HG03108 (cell line): ENCODE measurements at regions not wholly inside any gene's neighbourhood (a gene's known extent, or its start where the extent isn't known, plus 50 kb on each side); places are given as distances from the start of the nearest gene placed in this dataset.

Source experiments
- ATAC-seq: cut with Tn5 transposase; IDR thresholded peaks from one replicate; pipeline ENCODE4 v1.9.1; 2021; ENCODE audit warnings: moderate library complexity; ENCODE audit not compliant: unreplicated experiment

DNA sequence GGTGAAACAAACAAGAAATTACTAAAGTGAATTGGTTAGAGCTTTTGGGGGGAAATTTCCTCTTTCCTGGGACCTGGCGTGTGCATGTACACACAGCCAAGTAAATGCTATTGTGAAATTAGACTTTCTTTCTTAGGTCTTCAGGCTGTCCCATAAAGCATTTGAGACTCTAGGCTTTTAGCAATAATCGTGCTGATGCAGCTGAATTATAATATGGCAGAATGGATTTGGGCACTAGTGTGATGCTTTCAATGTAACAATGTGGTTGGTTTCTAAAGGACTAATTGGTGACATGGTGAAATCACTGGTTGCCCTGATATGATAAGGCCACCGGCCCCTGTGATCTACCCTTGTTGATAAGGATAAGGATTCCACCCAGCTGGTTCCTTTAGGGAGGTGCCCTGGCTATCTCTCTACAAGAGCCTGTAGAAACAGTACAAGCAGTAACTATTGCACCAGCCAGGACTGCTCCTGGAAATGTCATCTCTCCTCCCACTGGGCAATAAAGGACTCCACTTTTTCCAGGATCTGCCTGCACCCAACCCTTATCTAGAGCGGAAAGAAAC, 164.1 kb downstream of the TFAP2A start:
- ATAC-seq = no peak

DNA sequence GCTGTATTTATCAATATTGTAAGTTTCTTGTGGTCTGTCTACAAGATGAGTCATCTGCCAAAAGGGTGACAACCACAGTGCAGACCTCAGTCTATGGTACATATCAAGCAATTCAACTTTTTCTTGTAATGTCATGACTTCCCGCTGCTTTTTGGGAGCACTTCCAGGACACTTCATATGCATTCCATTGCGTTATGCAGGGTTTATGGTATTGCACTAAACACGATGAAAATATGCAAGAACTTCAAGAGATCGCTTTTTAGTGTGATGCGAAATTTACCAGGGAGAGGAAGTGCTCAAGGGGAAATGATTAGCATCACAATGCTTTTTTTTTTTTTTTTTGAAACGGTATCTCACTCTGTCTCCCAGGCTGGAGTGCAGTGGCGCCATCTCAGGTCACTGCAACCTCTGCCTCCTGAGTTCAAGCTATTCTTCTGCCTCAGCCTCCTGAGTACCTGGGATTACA, 166.5 kb downstream of the TFAP2A start:
- no peak for ATAC-seq

DNA sequence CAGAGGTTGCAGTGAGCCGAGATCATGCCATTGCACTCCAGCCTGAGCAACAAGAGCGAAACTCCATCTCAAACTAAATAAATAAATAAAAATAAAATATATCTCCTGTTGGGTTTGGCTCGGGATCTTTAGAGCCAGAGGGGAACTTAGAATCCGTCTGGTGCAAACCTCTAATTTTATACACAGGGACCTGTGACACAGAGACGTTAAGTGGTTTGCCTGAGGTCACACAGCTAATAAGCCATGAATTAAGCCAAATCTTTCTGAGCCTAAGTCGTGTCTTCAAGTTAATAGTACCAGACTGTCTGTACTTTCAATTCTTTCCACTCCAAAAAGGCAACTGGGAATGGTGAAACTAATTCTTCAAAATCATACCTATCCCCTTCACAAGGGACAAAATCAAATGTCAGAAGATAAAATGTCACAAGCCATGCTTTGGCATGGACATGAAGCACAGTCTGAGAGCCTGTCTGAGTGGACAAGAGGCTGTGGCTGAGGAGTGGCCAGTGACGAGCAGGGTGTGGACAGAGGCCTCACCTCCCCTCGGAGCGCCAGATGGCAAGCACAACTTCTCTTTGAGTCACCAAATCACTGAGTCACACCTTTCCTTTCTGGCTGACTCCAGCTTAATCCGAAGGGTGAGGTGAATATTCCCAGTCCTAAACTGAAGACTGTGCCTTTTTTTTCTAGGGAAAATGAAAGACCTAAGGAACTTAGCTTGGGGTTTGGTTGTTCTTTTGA, 177.4 kb downstream of the TFAP2A start:
- no peak for ATAC-seq

DNA sequence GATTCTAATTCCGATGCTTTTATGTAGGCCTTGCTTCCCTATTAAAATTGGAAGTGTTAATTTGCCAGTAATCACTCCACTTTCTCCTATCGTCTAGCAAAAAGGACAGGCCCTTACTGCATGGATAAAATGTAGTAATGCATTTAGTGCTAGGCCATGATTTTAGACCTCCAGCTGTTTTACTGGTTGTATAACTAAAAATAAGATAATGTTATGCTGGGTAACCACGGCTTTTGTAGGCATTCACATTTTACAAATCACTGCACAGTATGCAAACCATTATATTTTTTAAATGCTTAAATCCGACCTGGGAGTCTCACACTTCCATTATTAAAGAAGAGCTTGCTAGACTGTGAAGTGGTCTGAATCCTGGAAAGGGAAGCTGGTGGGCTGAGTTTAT, 179.5 kb downstream of the TFAP2A start:
- no peak for ATAC-seq

DNA sequence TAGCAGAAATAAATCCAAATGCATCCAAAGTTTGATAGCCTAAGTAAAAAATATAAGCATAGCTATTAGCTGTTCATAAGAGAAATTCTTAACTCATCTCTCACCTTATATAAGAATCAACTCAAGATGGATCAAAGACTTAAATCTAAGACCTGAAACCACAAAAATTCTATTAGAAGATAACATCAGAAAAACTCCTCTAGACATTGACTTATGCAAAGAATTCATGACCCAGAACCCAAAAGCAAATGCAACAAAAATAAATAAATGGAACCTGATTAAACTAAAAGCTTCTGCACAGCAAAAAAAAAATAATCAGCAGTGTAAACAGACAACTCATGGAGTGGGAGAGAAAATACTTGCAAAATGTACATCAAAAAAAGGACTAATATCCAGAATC, 184.3 kb downstream of the TFAP2A start:
- ATAC-seq = no peak

DNA sequence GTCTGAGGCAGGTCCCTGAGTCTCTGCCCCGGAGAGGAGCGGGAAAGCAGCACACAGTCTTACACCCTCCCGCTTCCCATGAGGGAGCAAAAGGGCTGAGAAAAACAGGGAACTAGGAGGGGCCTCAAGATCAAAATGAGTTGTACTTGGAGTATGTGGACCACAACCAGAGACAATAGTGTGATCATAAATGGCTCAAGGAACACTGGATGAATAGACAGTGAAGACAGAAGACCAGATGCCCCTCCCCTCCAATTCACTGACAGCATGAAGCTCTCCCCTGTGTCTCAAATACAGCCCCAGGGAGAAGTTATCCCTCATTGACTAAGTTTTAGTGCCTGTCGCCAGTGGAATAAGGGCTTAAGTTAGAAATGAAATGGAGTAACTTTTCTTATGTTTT, 191.0 kb downstream of the TFAP2A start:
- no peak for ATAC-seq

DNA sequence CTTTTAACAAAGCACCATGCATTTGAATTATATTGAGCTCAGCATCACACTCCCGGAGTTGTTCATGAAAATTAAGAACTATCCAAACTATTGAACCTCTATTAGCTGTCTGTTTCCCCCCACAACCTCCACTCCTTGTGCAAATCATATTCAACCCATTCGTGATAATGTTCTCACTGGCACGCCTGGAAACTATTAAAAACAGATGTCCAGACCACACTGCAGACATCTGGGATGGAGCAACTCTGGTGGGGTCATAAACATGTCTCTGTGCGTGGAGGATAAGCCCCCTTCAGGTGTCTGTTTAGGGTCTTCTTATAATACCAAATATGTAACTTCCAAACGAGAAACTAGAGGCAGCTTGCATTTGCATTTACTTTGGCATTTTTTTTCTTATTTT, 193.7 kb downstream of the TFAP2A start:
- ATAC-seq = no peak

DNA sequence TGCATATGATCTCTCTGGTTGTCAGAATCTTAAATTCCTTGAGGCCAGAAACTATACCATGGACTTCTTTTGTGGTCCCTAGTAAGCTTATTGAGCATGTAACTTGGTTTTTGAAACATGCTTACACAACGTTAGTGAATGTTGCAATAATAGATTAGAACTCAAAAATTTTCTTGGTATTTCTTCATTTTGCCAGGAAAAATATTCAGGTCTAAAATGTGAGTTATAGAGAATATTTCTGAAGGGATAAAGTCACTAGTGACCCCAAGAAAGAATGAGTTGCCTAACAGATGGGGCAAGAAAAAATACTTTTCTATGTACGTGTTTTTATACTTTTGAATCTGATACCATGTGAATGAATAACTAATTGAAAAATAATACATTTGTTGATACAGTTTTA, 195.4 kb downstream of the TFAP2A start:
- ATAC-seq = no peak

DNA sequence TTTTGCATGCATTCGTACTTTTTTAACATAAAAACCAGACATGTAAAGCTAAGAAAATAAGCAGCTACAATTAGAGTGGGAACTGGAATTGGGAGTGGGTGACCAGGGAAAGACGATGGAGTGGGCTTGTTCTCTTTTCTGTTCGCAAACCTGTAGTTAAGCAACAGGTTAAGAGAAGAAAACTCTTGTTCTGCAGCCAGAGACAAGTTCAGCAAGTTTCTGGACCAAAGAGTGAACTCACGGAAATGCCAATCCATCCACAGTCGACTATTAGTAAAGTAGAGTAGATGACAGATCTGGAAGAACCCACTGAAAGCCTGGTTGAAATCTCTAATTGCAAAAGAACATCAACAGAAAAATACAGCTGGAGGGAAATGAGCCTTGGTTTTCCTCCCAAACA, 197.8 kb downstream of the TFAP2A start:
- no peak for ATAC-seq

DNA sequence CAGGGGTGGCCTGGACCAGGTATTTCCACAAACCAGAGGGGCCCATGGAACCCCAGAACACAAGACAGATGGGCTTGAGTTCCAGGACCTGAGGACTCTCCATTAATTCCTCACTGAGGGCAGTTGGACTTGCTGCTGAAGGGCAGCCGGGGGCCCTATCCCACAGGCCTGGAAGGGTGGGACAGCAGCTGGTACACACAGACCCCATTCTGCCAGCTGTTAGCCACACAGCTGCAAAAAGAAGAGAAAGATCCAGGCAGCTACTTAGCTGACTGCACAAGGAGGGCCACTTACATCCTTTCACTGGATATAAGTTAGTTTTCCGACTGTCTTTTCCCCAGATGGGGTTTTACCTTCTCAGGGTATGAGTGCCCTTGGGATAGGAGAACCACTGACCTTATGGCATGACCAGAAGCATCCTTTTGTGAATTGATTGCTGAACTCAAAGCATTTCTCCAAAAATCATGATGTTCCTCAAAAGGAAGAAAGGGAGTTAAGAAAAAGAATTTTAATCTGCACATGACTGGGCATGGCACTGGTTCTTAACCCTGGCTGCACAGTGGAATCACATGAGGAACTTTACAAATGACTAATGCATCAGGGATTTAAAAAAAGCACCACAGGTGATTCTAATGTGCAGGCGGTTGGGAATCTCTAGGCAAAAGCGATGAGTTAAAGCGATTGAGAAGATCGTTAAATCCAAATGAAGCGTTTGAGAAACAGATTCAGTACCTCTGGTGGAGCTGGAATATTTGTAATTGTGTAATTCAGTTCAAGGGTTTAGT, 199.4 kb downstream of the TFAP2A start:
- no peak for ATAC-seq

DNA sequence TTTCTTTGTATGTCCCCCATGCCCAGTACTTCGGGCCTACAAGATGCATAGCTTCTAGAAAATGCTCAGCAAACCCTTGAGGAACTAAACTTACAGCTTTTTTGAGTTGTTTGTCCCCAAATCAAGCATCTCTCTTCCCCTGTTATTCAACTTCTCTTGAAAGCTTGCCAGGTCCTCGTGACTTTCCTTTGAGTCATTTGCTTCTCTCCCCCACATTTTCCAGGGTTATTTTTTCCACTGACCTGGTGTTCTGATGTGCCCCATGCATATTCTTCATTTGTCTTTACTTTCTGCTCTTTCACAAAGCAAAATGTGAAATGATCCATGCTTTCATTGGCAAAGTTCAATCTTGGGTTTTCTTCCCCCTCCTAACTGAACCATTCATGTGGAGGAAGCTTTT, 204.8 kb downstream of the TFAP2A start:
- no peak for ATAC-seq

DNA sequence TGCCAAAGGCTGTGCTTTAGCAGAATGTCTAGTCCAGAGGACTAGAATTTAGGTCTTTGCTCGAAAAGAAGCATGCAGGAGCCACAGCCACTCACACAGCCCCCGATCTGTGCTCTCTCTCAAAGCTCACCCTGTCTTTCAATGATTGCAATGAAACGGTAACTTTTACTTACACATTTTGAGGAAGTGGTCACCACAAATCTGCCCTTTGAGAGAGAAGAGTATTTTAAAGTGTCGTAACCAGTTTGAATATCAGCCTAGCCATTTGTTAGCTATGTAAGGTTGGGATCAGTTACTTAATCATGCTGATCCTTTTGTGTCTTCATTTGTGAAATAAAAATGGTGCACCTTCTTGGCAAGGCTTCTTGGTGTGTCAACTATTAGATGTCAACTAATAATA, 209.0 kb downstream of the TFAP2A start:
- ATAC-seq = no peak

DNA sequence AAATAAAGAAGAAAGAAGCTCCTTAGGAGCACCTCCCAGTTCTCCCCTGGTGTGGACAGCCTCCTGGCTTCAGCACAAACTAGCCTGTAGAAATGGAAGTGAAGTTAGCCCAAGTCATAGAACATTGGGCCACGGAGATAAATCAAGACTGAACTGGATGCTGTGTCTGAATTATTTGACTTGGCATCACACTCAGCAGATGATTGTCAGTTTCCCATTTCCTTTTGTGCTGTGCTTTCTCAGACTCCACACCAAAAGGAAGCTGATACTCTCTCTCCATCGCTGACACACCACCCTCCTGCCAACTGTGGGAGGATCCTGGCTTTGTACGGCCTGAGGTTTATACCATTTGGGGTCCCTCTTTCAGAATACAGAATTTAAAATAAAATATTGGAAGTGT, 209.8 kb downstream of the TFAP2A start:
- no peak for ATAC-seq

DNA sequence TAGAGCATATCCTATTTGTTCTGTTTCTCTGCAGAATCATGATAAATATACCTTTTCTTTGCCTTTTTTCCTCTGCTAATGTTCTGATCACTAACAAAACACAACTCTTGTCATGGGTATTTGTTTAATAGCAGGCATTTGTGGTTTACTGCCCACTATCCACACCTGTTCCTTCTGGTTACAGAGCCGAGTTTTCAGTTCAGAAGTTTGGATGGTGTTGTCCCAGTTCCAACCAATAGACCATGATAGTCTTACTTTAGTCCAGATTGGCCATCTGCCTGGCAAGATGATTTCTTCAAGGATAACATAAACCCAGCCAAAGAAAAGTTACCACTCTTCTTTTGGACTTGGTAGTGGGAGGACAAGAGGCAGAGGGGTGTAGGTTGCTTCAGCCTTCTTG, 211.2 kb downstream of the TFAP2A start:
- no peak for ATAC-seq

DNA sequence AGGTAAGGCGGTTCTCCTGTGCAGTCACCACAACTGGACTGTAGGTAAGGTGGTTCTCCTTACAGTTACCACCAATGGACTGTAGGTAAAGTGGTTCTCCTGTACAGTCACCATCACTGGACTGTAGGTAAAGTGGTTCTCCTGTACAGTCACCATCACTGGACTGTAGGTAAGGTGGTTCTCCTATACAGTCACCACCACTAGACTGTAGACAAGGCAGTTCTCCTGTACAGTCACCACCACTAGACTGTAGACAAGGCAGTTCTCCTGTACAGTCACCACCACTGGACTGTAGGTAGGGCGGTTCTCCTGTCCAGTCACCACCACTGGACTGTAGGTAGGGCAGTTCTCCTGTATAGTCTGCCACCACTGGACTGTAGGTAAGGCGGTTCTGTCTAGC, 212.3 kb downstream of the TFAP2A start:
- no peak for ATAC-seq

DNA sequence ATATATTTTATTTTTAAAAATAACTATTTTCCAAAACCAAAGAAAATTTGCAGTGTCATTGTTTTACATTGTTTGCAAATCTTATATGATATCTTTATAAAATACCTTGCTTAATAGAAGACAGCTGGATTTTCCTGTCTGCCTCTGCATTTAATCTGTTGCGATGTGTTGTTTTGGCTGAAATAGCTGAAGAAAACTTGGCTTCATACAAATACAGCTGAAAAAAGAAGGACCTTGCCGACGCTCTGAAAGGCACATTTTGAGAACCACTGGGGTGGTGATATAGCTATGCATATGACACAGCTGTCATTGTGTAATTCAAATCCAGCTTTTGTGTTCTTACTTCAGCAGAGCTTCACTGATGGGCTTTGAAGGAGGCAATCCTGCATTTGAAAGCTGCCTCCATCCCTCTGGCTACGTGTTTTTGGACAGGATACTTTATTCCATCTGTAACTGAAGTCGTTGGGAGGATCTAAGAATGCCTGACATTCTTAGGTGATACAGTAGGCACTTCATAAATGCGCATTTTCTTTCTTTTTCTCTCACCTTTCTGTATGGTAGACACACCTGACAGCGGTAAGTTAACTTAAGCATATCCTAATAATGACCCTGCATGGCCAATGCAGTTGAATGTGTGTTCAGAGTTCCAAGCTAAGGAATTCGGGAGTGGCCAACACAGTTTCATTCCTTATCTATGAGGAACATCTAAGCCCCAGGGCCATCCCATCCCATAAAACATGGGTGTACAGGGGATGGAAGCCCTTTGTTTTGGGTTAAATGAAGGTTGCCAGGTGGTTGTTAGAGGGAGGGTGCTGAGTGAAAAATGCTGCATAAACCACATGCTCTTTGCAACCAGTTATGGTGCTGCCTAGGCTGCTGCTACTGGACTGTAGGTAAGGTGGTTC, 213.0 kb downstream of the TFAP2A start:
- ATAC-seq = no peak

DNA sequence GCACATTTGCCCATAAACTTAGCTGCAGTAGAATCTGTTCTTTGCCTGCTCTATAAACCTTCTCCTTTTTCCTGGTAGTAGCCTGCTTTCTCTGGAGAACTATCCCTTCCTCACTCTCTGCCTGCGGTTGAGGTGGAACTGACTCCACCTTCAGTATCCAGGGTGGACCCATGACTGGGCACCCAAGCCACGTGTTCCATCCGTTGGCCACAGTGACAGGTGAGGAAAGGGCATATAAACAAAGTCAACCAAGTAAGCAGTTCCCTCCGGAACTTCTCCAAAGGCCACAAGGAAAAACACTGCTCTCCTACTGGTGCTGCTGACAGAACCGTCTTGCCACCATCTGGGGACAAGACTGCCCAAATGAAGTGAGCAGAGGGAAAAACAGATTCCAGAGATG, 218.8 kb downstream of the TFAP2A start:
- no peak for ATAC-seq

DNA sequence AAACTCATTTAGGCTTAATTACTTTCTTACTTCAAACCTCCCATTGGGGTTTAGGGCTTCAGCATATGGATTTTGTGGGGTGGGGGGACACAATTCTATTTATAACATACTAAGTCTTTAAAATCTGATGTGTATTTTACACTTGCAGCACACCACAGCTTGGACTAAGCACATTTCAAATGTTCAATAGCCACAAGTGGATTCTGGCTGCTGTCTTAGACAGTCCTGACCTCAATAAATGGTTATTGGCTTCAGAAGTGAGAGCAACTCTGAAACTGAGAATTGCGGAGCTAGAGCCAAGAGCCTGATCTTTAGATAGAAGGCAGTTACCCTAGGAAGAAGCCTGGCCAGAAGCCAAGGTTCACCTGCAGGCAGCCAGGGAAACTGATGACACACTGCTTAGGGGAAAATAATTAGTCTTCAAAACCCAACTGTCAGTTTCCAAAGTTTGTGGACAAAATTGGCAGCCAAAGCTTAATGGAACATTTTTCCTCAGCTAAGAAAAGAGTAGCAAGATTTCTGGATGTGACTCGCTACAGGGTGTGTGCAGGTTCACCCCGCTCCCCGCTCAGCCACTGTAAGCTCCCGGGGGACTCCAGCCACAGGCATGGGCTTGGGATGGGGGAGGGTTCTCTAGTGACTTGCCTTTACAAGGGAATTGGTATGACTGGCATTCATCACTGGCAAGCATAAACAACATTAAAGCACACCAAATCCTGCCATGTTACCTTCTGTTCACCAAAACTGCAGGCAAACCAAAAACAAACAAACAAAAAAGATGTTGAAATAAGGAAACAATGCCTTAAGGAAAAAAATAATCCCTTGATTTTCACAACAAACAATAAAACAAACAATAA, 219.8 kb downstream of the TFAP2A start:
- no peak for ATAC-seq

DNA sequence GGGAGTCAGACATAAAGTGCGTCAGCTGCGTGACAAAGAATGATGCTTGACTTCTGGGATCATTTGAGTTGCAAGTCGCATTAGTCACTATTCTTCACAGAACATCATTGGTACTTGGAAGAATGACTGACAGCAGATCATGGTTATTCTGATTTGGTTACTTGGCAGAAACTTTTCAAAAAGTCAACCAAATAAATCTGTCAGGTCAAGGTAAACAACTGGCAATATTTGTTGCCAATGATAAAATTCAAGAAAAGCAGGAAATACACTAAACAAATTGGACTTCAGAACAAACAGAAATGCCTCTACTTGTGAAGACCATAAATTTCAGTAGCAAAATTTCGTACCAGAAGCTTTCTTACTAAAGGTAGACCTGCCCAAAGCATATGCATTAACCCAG, 221.6 kb downstream of the TFAP2A start:
- no peak for ATAC-seq

DNA sequence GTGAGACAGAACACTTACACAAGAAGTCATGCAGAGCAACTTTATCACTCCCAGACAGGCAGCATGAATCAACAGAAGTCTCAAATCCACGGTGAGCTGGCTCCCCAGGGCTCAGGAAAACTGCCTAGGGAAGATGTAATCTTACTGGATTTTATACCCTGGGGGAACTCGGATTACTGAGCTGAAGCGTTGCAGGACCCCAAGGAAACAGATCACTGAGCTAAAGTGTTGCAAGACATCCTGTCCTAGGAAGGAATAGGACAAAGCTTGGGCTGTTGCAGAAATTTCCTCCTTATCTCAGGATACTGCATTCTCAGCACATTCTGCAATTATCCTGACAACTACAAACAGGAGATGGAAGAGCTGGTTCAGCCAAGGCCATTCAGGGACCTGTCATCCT, 224.8 kb downstream of the TFAP2A start:
- ATAC-seq = no peak
